Esophagus squamous epithelium (tissue), 4 donors: ENCODE measurements at regions not wholly inside any gene's neighbourhood (a gene's known extent, or its start where the extent isn't known, plus 50 kb on each side); places are given as distances from the start of the nearest gene placed in this dataset.

ENCODE experiments used
- CTCF ChIP-seq, 6 experiments: fragments of 450-650 bp in 4 of 6; fragments of 200-600 bp in 2 of 6; sonication (generic) in 2 of 6; IDR thresholded peaks; one replicate each; pipeline ENCODE4 v1.5.1; 2016 to 2019; ENCODE audit warnings: antibody characterized with exemption in 6 of 6, mild to moderate bottlenecking in 4 of 6, moderate library complexity in 4 of 6
- POLR2A ChIP-seq, 4 donors: fragments of 450-650 bp; IDR thresholded peaks; one replicate each; pipeline ENCODE4 v1.6.1; 2017; ENCODE audit warnings: antibody characterized with exemption in 4 of 4, mild to moderate bottlenecking in 4 of 4, moderate library complexity in 3 of 4

GRCh38 chr2:129101186-129101585 lies 782.5 kb upstream of the HS6ST1 start:
- TF ChIP-seq CTCF (IDR thresholded peaks at IDR 0.05): no peak
- TF ChIP-seq POLR2A (IDR thresholded peaks at IDR 0.05): no peak
